ENCODE measurements at regions not wholly inside any gene's neighbourhood (a gene's known extent, or its start where the extent isn't known, plus 50 kb on each side); places are given as distances from the start of the nearest gene placed in this dataset.

GRCh38 chr2:225995796-225996461, 596.4 kb downstream of the NYAP2 start:
- TF ChIP-seq CTCF (IDR thresholded peaks at IDR 0.05; ENCODE audit: poor library complexity) (no peak), EZH2 (IDR thresholded peaks at IDR 0.05; ENCODE audit: borderline replicate concordance) (no peak), EZH2phosphoT487 (IDR thresholded peaks at IDR 0.05; ENCODE audit: low read depth, severe bottlenecking, unreplicated experiment) (no peak)

All from hepatocyte (in vitro differentiated cells).